Loucy (cell line): ENCODE measurements at regions not wholly inside any gene's neighbourhood (a gene's known extent, or its start where the extent isn't known, plus 50 kb on each side); places are given as distances from the start of the nearest gene placed in this dataset.

Experiments
- EZH2phosphoT487 ChIP-seq: fragments of 200-600 bp; IDR thresholded peaks from 2 replicates; pipeline ENCODE4 v1.6.1; 2018; ENCODE audit warnings: antibody characterized with exemption, mild to moderate bottlenecking, moderate library complexity, borderline replicate concordance
- TF ChIP-seq, protein P1 (sequence below): fragments of 200-600 bp; sonication (generic); conservative IDR thresholded peaks from 2 replicates; pipeline ENCODE4 v1.5.1; 2014; ENCODE audit warnings: mild to moderate bottlenecking, antibody characterized with exemption, low read length

DNA sequence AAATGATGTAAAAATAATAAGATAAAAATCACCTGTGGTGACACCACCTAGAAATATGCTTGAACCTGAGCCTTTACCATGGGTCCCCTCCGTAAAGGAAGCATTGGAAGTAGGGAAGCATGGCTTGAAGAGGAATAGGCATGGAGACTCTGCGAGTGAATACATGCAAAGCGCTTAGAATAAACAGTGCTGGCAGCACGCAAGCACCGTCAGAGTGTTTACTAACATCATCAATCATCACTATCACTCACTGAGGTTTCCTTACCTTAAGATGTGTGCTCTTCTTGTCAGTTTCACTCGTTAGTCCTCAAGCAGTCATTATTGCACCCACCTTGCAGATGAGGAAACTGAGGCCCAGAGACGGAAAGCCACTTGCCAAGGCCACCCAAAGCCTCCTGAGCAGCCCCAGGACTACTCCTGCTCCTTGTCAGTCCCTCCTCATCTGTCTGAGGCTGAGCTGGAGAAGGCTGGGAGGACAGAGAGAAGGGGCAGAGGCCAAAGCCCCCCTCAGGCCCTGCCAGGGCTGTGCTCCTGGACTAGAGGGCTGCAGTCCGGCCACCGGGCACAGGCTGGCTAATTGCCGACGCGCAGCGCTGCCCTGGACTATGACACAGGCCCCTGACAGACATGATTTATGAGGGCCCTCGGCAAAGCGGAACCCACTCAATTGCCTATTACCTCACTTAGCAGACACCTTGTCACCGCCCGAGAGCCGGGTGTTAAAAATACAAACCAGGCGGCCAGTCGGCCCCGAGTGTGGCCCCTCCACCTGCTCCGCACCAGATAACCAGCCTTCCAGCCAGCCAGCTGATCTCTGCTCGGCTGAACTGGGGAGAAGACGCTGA, 168.9 kb downstream of the MN1 start:
- TF ChIP-seq EZH2phosphoT487 = no peak
- TF ChIP-seq, protein P1, sequence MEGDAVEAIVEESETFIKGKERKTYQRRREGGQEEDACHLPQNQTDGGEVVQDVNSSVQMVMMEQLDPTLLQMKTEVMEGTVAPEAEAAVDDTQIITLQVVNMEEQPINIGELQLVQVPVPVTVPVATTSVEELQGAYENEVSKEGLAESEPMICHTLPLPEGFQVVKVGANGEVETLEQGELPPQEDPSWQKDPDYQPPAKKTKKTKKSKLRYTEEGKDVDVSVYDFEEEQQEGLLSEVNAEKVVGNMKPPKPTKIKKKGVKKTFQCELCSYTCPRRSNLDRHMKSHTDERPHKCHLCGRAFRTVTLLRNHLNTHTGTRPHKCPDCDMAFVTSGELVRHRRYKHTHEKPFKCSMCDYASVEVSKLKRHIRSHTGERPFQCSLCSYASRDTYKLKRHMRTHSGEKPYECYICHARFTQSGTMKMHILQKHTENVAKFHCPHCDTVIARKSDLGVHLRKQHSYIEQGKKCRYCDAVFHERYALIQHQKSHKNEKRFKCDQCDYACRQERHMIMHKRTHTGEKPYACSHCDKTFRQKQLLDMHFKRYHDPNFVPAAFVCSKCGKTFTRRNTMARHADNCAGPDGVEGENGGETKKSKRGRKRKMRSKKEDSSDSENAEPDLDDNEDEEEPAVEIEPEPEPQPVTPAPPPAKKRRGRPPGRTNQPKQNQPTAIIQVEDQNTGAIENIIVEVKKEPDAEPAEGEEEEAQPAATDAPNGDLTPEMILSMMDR = no peak
